ENCODE measurements at regions not wholly inside any gene's neighbourhood (a gene's known extent, or its start where the extent isn't known, plus 50 kb on each side); places are given as distances from the start of the nearest gene placed in this dataset.

GRCh38 chr3:117595615-117596014 lies 886.0 kb downstream of the TUSC7 start:
- TF ChIP-seq GATA3 (IDR thresholded peaks at IDR 0.05; ENCODE audit: low read depth, low read length) (no peak), GATA2 (IDR thresholded peaks at IDR 0.05; ENCODE audit: low read depth, low read length) (no peak)
